T47D (cell line): ENCODE measurements at regions not wholly inside any gene's neighbourhood (a gene's known extent, or its start where the extent isn't known, plus 50 kb on each side); places are given as distances from the start of the nearest gene placed in this dataset.
"Not testable (repeated sequence)": the region's sequence is repeated elsewhere in the genome, so short reads cannot be mapped to it uniquely, and the experiment has no call there.

Experiments used
- DNase-seq, 2 experiments: peaks; one replicate each; pipeline versions ENCODE4 v3.0.0 to v3.0.0-alpha.2; 2011 to 2012; ENCODE audit warnings: low read depth in 1 of 2, low spot score in 1 of 2
- JUND ChIP-seq: IDR thresholded peaks from 2 replicates; pipeline ENCODE4 v1.6.1; 2012; ENCODE audit warnings: low read depth
- in situ Hi-C: cut with HindIII; loops from 2 replicates; pipeline ENCODE4 v1.10.0; 2016; ENCODE audit warnings: low sequenced_read_pairs, low pct_unique_long_range_greater_than_20kb

DNA sequence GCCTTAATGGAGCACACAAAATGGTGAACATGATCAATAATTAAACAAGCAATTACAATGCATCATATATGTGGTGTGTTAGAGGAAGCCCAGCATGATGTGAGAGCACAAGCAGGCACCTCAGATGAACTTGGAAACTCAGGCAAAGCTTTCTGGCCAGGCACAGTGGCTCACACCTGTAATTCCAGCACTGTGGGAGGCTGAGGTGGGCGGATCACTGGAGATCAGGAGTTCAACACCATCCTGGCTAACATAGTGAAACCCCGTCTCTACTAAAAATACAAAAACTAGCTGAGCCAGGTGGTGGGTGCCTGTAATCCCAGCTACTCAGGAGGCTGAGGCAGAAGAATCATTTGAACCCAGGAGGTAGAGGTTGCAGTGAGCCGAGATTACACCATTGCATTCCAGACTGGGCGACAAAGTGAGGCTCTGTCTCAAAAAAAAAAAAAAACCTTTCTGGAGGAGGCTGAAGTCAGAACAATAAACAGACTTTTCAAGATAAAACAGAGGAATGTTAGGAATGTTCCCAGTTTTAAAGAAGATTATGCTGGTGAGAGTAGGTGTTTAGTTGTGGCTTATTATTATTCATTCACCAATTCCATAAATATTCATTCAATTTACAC is 159.4 kb downstream of the CEMIP2 start:
- in situ Hi-C loops = no loop called here
- DNase-seq = no peak
- no peak for TF ChIP-seq JUND

DNA sequence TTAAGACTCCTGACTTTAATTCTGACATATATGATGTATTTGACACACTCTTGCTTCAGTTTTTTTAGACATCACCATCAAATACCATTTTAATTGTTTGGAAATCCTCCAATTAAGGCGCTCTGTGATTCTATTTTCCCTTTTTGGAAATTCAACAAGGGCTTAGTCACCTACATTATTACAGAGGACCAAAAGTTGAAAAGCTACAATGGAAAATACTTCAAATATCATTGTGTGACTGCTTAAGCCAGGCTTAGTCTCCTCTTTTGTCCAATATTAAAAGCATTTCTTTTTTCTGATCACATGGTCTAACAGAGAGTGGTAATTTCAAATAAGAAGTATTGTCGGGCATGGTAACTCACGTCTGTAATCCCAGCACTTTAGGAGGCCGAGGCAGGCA is 160.3 kb downstream of the CEMIP2 start:
- in situ Hi-C loops = no loop called here
- no peak for TF ChIP-seq JUND
- DNase-seq = no peak

DNA sequence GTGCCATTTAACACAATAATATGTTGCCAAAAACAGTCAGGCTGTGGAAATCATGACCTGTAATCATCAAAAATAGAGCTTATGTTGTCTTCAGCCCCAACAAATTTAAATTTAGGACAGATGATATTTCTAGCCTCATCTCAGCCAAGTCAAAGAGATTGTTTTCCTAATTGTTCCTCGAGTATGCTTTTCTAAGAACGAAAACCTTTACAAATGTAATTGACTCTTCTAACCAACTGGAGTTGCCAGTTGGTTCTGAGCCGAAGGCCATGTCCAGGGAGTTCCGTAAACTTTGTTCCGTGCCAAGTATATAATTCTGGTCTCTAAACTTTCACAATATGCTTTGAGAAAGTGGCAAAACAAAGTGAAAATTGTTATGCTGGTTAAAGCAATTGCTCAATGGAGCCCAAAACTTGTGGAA is 160.8 kb downstream of the CEMIP2 start:
- in situ Hi-C loops = no loop called here
- no peak for DNase-seq
- no peak for TF ChIP-seq JUND

DNA sequence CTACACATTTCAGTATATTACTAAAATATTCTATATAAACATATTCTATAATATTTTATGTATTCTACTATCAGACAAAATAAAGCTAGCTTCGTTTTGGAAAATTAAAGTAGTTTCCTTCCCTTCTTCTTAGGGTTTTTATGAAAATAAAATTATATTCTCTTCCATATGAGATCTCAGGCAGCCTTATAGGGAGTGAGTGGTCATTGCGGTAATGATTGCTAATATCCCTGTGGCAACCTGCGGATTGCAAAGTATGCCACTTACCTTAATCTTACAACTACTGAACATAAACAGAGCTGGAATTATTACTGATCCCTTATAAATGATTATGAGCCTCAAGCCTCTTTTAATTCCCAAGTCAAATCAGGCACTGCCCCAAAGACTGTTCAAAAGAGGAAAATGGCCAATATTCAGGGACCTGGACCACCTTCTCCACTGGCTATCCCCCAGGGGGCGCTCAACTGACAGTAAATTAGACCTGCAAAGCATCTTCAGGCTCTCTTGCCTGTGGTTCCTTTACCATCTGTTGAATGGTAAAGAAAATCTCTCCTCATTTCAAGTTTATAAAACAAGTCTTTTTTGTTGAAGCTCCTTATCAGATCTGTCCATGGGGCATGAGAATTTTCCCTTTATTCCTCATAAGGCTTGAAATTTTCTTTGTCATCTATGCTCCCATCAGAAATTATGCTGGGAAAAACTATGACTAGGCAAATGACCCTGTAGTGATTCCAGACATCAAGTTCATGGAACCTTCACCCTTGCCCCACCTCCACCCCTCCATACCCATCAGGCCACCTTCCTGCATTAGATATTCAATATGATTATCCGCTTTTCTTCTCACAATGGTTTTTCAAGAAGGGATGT is 163.9 kb downstream of the CEMIP2 start:
- DNase-seq = peak; percentile 4 to 71
- in situ Hi-C loops = no loop called here
- TF ChIP-seq JUND = no peak

DNA sequence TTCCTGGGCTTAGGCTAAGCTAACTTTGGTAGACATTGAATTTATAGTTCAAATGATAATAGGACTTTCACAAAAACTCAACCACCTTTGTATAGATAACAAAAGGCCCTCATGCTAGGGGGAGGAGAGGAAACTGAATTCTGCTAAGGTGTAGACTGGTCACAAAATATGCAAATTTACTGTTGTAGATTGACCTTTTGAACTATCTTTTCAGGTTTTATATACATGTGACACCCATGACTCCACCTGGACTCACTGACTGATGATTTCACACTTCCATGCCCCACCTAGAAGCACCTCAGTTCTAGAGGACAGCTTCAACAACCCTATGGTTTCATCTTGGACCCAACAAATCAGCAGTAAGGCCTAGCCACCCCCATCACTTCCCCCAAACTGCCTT is 165.7 kb downstream of the CEMIP2 start:
- DNase-seq = no peak
- TF ChIP-seq JUND = no peak
- in situ Hi-C loops = no loop called here

DNA sequence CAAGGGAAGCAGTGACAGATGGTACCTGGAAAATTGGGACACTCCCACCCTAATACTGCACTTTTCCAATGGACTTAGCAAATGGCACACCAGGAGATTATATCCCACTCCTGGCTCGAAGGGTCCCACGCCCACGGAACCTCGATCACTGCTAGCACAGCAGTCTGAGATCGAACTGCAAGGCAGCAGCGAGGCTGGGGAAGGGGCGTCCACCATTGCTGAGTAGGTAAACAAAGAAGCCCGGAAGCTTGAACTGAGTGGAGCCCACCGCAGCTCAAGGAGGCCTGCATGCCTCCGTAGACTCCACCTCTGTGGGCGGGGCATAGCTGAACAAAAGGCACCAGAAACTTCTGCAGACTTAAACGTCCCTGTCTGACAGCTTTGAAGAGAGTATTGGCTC is 172.6 kb downstream of the CEMIP2 start:
- in situ Hi-C loops, DNase-seq: not testable (repeated sequence)

DNA sequence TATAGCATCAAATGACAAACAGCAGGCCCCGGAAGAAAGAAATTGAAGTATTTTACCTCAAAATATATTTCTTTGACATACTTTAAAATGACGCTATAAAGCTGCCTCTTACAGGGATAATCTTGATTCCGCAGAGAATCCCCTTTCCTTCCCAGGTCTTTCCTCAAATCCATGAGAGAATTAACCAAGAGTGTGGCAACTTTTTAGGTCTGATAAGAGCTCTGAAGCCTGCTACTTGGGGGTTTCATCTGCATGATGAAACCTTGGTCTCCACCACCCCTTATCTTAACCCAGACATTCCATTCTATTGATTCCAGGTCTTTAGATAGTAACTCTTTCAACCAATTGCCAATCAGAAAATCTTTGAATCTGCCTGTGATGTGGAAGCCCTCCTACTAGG is 173.8 kb downstream of the CEMIP2 start:
- no peak for TF ChIP-seq JUND
- DNase-seq = no peak
- in situ Hi-C loops = no loop called here

DNA sequence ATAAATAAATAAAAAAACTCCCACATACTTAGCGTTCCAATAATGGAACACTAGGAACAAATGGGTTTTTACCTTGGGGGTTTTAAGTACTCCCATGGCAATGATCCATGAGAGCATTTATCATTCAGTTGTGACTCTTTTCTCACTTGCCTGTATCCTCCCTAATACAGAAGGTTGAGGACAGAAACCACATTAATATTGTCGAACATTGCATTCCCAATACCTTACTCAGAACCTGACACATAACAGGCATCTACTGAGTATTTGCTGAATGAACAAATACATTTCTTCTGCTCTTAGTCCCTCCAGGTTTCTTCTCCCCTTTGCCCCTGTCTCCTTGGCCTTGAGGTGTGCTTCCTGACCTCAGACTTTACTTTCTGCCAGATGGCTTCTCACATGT is 175.9 kb downstream of the CEMIP2 start:
- no peak for TF ChIP-seq JUND
- DNase-seq = no peak
- in situ Hi-C loops = no loop called here

DNA sequence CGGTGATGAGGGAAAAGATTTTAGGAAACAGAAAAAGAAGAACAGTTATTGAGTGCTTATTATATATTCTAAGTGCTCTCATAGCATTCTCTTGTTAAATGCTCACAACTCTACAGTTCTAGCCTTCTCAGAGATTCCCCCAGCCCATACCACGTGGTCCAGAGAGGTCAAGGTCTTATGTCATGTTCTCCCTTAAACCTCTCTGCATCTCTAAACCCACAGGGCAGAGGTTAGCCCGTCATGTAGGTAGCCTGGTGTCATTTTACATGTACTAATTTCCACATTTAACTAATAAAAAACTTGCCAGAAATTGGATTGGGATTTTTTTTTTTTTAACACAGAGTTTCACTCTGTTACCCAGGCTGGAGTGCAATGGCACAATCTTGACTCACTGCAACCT is 178.0 kb downstream of the CEMIP2 start:
- TF ChIP-seq JUND = no peak
- DNase-seq = no peak
- in situ Hi-C loops = no loop called here

DNA sequence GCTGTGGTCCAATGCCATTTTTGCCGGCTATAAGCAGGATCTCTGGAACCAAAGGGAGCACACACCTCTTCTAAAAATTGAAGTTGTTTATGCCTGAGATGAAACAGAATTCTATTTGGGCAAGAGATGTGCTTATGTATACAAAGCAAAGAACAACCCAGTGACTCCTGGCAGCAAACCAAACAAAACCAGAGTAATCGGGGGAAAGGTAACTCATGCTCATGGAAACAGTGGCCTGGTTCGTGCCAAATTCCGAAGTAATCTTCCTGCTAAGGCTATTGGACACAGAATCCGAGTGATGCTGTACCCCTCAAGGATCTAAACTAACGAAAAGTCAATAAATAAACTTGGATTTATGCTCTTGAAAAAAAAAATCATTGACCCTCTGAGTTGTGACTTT is 178.7 kb downstream of the CEMIP2 start:
- DNase-seq = no peak
- in situ Hi-C loops = no loop called here
- no peak for TF ChIP-seq JUND

DNA sequence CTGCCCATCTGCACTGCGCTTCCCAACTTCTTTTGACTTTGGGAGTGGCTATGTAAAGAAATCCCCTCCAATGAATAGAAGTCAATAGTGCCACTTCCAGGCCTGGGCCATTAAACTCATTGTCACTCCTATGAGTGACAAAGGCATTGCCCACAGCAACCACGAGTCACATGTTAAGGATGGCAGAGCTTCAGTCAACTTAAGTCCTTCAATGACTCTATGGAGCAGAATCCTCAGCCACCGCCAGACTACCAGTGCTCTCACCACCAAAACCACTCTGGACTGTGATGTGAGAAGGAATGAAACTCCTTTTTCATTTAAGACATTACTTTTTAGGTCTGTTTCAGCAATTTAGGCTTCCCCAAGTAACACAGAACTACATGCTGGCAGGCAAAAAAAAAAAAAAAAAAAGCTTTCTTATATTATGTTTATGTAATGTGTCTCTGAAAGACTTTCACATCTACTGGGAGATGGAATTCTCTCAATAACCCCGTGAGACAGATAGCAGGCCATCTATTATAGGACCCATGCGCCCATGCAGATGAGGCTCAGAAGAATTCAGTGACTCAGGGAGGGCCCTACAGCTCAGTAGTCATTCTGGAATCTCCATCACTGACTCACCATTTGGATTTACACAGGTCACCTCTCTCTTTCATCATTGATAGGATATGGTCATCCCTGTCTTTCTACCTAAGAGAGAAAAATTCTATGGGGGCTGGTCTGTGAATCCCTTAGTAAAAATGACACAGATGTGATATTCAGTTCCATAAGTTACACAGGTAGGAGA is 180.5 kb downstream of the CEMIP2 start:
- TF ChIP-seq JUND = no peak
- DNase-seq = no peak
- in situ Hi-C loops = no loop called here

DNA sequence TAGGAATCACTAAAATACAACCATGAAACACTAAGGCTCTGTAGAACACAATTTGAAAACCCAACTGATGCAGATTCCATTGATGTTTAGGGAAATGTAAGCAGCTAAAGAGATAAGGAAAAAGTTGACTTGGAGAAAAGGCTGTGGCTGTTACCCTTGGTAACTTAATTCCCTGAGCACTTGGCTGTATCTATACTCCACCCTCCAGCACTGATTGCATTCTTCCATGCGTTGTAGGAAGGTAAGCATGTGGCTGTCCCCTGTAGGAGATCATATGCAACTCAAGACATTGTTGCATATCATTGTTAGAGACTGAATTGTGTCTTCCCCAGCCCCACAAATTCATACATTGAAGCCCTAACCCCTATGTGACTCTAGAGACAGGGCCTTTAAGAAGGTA is 184.5 kb downstream of the CEMIP2 start:
- TF ChIP-seq JUND = no peak
- DNase-seq = no peak
- in situ Hi-C loops = no loop called here

DNA sequence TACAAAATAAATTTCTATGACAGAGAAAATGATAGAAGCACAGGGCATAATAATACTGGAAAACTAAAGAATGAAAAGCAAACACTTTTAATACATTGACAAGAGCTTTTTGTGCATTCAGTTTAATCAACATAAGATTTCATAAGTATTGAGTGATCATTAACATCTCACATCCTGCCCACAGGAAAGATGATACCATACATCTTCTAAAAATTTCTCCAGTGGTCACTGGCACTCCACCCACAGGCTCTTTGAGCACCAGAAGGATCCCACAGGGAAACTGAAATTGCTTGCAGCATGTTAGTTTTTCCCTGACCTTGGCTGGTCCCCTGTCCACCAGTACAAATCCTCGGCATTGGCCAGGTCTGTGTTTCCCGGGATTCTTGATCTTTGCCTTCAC is 186.0 kb downstream of the CEMIP2 start:
- no peak for TF ChIP-seq JUND
- in situ Hi-C loops = no loop called here
- no peak for DNase-seq
